IMR-90 (cell line): ENCODE measurements at regions not wholly inside any gene's neighbourhood (a gene's known extent, or its start where the extent isn't known, plus 50 kb on each side); places are given as distances from the start of the nearest gene placed in this dataset.

Experiments used
- ATAC-seq: fragments of 200-7000 bp; cut with Tn5 transposase; 2 replicates; pipeline ENCODE4 v1.9.1; 2020; ENCODE audit warnings: low read depth, mild to moderate bottlenecking, moderate library complexity
- BruUV-seq: library from RNA; stranded (reverse); fragments of 400-500 nt; replicated peaks from 2 replicates; lab custom pipeline; 2021; lab: Mats Ljungman, UMichigan
- CTCF ChIA-PET: fragments of 300-600 bp; formaldehyde crosslinking; extraction: SDS; loops from one replicate; lab custom pipeline; 2021; ENCODE audit warnings: antibody characterized with exemption; lab: Yijun Ruan, JAX
- POLR2A ChIA-PET: fragments of 300-600 bp; sonication (Branson Sonifier 250); formaldehyde crosslinking; loops from one replicate; lab custom pipeline; 2022; ENCODE audit warnings: antibody characterized with exemption; ENCODE audit not compliant: unreplicated experiment; lab: Charles Lee
- DNase-seq: peaks from one replicate; pipeline ENCODE4 v3.0.0; 2013
- H2AFZ ChIP-seq: replicated peaks from 2 replicates; pipeline ENCODE3; 2013; ENCODE audit warnings: low read length, mild to moderate bottlenecking; ENCODE audit not compliant: poor library complexity
- H2AK5ac ChIP-seq: 2 replicates; pipeline ENCODE4 v1.6.1; 2013; ENCODE audit warnings: low read depth, low read length, inconsistent platforms
- H2AK9ac ChIP-seq: replicated peaks from 2 replicates; pipeline ENCODE3; 2013; ENCODE audit warnings: mild to moderate bottlenecking, low read depth, low read length, moderate library complexity; ENCODE audit not compliant: poor library complexity
- H2BK120ac ChIP-seq: 2 replicates; pipeline ENCODE4 v1.6.1; 2013; ENCODE audit warnings: low read depth, low read length, inconsistent platforms
- H2BK15ac ChIP-seq: 3 replicates; pipeline ENCODE4 v1.6.1; 2013; ENCODE audit warnings: low read depth, low read length, inconsistent platforms
- H2BK20ac ChIP-seq: 2 replicates; pipeline ENCODE4 v1.6.1; 2013; ENCODE audit warnings: low read depth, mild to moderate bottlenecking, inconsistent platforms, low read length, moderate library complexity
- H2BK5ac ChIP-seq: 2 replicates; pipeline ENCODE4 v1.6.1; 2013; ENCODE audit warnings: mild to moderate bottlenecking, low read depth, low read length, inconsistent platforms; ENCODE audit not compliant: poor library complexity, severe bottlenecking
- H3K14ac ChIP-seq: replicated peaks from 2 replicates; pipeline ENCODE4 v1.6.1; 2013; ENCODE audit warnings: low read depth, low read length, inconsistent platforms
- H3K18ac ChIP-seq: 2 replicates; pipeline ENCODE4 v1.6.1; 2013; ENCODE audit warnings: low read depth, low read length, control low read depth
- H3K23ac ChIP-seq: 2 replicates; pipeline ENCODE4 v1.6.1; 2013; ENCODE audit warnings: low read depth, low read length, inconsistent platforms
- H3K27ac ChIP-seq: 2 replicates; pipeline ENCODE4 v1.5.1; 2013; ENCODE audit warnings: mild to moderate bottlenecking, control low read depth, low read length; ENCODE audit not compliant: insufficient read depth
- H3K27me3 ChIP-seq: 2 replicates; pipeline ENCODE4 v1.6.1; 2013; ENCODE audit warnings: low read length; ENCODE audit not compliant: control insufficient read depth, insufficient read depth
- H3K36me3 ChIP-seq: 2 replicates; pipeline ENCODE4 v1.6.1; 2013; ENCODE audit warnings: low read length, mixed read lengths; ENCODE audit not compliant: control insufficient read depth, insufficient read depth
- H3K4ac ChIP-seq: 2 replicates; pipeline ENCODE4 v1.6.1; 2013; ENCODE audit warnings: low read depth, low read length, inconsistent platforms
- H3K4me1 ChIP-seq: 2 replicates; pipeline ENCODE4 v1.6.1; 2013; ENCODE audit warnings: low read length, mixed read lengths; ENCODE audit not compliant: control insufficient read depth, insufficient read depth
- H3K4me2 ChIP-seq: 2 replicates; pipeline ENCODE4 v1.6.1; 2013; ENCODE audit warnings: low read depth, mild to moderate bottlenecking, control low read depth, low read length, moderate library complexity
- H3K4me3 ChIP-seq: 2 replicates; pipeline ENCODE4 v1.5.1; 2013; ENCODE audit warnings: low read depth, mild to moderate bottlenecking, control low read depth, low read length, moderate library complexity; ENCODE audit not compliant: insufficient read depth
- H3K56ac ChIP-seq: 2 replicates; pipeline ENCODE4 v1.6.1; 2013; ENCODE audit warnings: low read length, inconsistent platforms; ENCODE audit not compliant: insufficient read depth; ENCODE audit errors: extremely low read depth
- H3K79me1 ChIP-seq, 2 experiments: 2 replicates each; pipeline ENCODE4 v1.6.1; 2013; ENCODE audit warnings: low read length in 2 of 2, inconsistent platforms in 1 of 2, low read depth in 1 of 2
- H3K9ac ChIP-seq: 2 replicates; pipeline ENCODE4 v1.6.1; 2013; ENCODE audit warnings: low read depth, low read length, control low read depth
- H3K9me1 ChIP-seq: 2 replicates; pipeline ENCODE4 v1.6.1; 2013; ENCODE audit warnings: low read length, inconsistent platforms; ENCODE audit not compliant: insufficient read depth
- H3K9me3 ChIP-seq: 2 replicates; pipeline ENCODE4 v1.6.1; 2013; ENCODE audit warnings: low read length; ENCODE audit not compliant: control insufficient read depth, insufficient read depth
- H4K20me1 ChIP-seq: 2 replicates; pipeline ENCODE4 v1.6.1; 2013; ENCODE audit warnings: low read length, inconsistent platforms; ENCODE audit not compliant: insufficient read depth
- H4K5ac ChIP-seq: 2 replicates; pipeline ENCODE4 v1.6.1; 2013; ENCODE audit warnings: mild to moderate bottlenecking, low read depth, low read length, control low read depth
- H4K8ac ChIP-seq, 2 experiments: 2 replicates each; pipeline ENCODE4 v1.6.1; 2013; ENCODE audit warnings: low read depth in 2 of 2, low read length in 2 of 2, control low read depth in 1 of 2, inconsistent platforms in 1 of 2
- H4K91ac ChIP-seq: 2 replicates; pipeline ENCODE4 v1.6.1; 2013; ENCODE audit warnings: low read depth, low read length, inconsistent platforms; ENCODE audit not compliant: insufficient read depth
- BHLHE40 ChIP-seq: fragments of 150-350 bp; IDR thresholded peaks from 2 replicates; pipeline ENCODE4 v1.6.1; 2016; ENCODE audit warnings: mild to moderate bottlenecking, low read depth, low read length
- CEBPB ChIP-seq: IDR thresholded peaks from 2 replicates; pipeline ENCODE4 v1.6.1; 2012; ENCODE audit warnings: low read depth, low read length, improper control_type of control experiment
- CHD1 ChIP-seq: IDR thresholded peaks from 2 replicates; pipeline ENCODE4 v1.6.1; 2012; ENCODE audit warnings: low read depth, low read length, improper control_type of control experiment
- MAFK ChIP-seq: IDR thresholded peaks from 2 replicates; pipeline ENCODE4 v1.6.1; 2012; ENCODE audit warnings: low read depth, low read length, improper control_type of control experiment
- POLR2A ChIP-seq: IDR thresholded peaks from 2 replicates; pipeline ENCODE4 v1.6.1; 2012; ENCODE audit warnings: mild to moderate bottlenecking, low read depth, low read length
- RCOR1 ChIP-seq: IDR thresholded peaks from 2 replicates; pipeline ENCODE4 v1.6.1; 2012; ENCODE audit warnings: mild to moderate bottlenecking, low read length, improper control_type of control experiment; ENCODE audit not compliant: insufficient replicate concordance
- RFX5 ChIP-seq: IDR thresholded peaks from 2 replicates; pipeline ENCODE4 v1.8.0; 2012; ENCODE audit warnings: low read depth, mild to moderate bottlenecking, low read length, moderate library complexity
- WGBS, 2 experiments: methylation state at CpG; one replicate each; pipeline versions ENCODE4 v1.1.5 to v1.1.7; 2013; ENCODE audit warnings: missing lambda C conversion rate in 2 of 2; ENCODE audit not compliant: insufficient read length in 1 of 2; ENCODE audit errors: extremely low coverage in 2 of 2; 5-methylcytosine and 5-hydroxymethylcytosine counted together
- dilution Hi-C: fragments of 300-500 bp; cut with HindIII; formaldehyde crosslinking; loops from one replicate; pipeline ENCODE4 v1.14.3; 2018; ENCODE audit warnings: low sequenced_read_pairs; ENCODE audit not compliant: unreplicated experiment
- in situ Hi-C: fragments of 300-500 bp; cut with MboI; formaldehyde crosslinking; loops from 3 replicates; pipeline ENCODE4 v1.14.3; 2019; ENCODE audit warnings: low sequenced_read_pairs, inconsistent platforms, mixed read lengths
- intact Hi-C: fragments of 100-400 bp; cut with micrococcal nuclease; formaldehyde crosslinking; loops from 2 replicates; pipeline ENCODE4 v1.10.0; 2022
- TF ChIP-seq, protein P1 (sequence below): conservative IDR thresholded peaks from 2 replicates; pipeline ENCODE4 v1.5.1; 2012; ENCODE audit warnings: mild to moderate bottlenecking, low read depth, low read length, improper control_type of control experiment
- TF ChIP-seq, protein P2 (sequence below): fragments of 150-350 bp; IDR thresholded peaks from 2 replicates; pipeline ENCODE4 v1.6.1; 2016; ENCODE audit warnings: low read depth, mild to moderate bottlenecking, low read length, moderate library complexity, borderline replicate concordance
- TF ChIP-seq, protein P3 (sequence below): fragments of 150-350 bp; IDR thresholded peaks from 2 replicates; pipeline ENCODE4 v1.6.1; 2017; ENCODE audit warnings: mild to moderate bottlenecking, antibody characterized with exemption, low read length, low read depth

DNA sequence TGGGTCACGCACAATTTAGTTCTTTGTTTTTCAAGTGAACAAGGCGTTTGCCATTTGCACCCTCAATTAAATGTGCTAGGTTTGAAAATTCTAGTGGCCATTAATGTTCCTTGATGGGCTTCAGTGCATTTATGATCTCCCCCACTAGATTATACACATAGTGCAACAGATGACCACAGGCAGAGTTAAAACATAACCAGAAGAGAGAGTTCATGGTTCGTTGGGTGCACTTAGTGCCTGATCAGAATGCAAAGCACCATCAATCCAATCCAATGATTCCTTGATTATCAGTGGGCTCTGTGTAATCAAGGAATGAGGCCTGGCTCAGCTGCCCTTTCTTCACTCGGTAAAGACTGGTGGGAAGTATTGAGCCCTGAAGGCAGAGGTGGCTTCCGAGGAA lies 334.5 kb downstream of the PRDM2 start:
- in situ Hi-C loops, result no loop called here
- no peak overlapping the region for H3K4me2 ChIP-seq
- dilution Hi-C loops, result no loop called here
- H3K14ac ChIP-seq, result no peak overlapping the region
- no peak overlapping the region for H2BK15ac ChIP-seq
- no peak overlapping the region for H3K18ac ChIP-seq
- no peak overlapping the region for H2AK9ac ChIP-seq
- DNase-seq, result no peak
- no peak overlapping the region for H4K91ac ChIP-seq
- TF ChIP-seq RCOR1 (no peak), RFX5 (no peak), POLR2A (no peak), MAFK (no peak), BHLHE40 (no peak), CEBPB (no peak), CHD1 (no peak)
- TF ChIP-seq, protein P1, sequence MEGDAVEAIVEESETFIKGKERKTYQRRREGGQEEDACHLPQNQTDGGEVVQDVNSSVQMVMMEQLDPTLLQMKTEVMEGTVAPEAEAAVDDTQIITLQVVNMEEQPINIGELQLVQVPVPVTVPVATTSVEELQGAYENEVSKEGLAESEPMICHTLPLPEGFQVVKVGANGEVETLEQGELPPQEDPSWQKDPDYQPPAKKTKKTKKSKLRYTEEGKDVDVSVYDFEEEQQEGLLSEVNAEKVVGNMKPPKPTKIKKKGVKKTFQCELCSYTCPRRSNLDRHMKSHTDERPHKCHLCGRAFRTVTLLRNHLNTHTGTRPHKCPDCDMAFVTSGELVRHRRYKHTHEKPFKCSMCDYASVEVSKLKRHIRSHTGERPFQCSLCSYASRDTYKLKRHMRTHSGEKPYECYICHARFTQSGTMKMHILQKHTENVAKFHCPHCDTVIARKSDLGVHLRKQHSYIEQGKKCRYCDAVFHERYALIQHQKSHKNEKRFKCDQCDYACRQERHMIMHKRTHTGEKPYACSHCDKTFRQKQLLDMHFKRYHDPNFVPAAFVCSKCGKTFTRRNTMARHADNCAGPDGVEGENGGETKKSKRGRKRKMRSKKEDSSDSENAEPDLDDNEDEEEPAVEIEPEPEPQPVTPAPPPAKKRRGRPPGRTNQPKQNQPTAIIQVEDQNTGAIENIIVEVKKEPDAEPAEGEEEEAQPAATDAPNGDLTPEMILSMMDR, result no peak
- TF ChIP-seq, protein P2, sequence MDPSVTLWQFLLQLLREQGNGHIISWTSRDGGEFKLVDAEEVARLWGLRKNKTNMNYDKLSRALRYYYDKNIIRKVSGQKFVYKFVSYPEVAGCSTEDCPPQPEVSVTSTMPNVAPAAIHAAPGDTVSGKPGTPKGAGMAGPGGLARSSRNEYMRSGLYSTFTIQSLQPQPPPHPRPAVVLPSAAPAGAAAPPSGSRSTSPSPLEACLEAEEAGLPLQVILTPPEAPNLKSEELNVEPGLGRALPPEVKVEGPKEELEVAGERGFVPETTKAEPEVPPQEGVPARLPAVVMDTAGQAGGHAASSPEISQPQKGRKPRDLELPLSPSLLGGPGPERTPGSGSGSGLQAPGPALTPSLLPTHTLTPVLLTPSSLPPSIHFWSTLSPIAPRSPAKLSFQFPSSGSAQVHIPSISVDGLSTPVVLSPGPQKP, result no peak
- TF ChIP-seq, protein P3, sequence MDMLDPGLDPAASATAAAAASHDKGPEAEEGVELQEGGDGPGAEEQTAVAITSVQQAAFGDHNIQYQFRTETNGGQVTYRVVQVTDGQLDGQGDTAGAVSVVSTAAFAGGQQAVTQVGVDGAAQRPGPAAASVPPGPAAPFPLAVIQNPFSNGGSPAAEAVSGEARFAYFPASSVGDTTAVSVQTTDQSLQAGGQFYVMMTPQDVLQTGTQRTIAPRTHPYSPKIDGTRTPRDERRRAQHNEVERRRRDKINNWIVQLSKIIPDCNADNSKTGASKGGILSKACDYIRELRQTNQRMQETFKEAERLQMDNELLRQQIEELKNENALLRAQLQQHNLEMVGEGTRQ, result no peak
- CTCF ChIA-PET, result no interaction called here
- no peak overlapping the region for H3K56ac ChIP-seq
- WGBS, 2 experiments, result no CpG with 5 or more reads among the region's 5 CpGs
- H4K5ac ChIP-seq, result no peak overlapping the region
- peaks cover 21% of the 10 kb centered on the region for H3K9me3 ChIP-seq
- no peaks in the 10 kb centered on the region for H3K36me3 ChIP-seq
- no peak overlapping the region for H4K8ac ChIP-seq
- no peaks in the 10 kb centered on the region for H3K27me3 ChIP-seq
- H3K23ac ChIP-seq, result no peak overlapping the region
- no peak overlapping the region for H2BK5ac ChIP-seq
- H3K4me3 ChIP-seq, result no peak overlapping the region
- no peak overlapping the region for H3K27ac ChIP-seq
- no TSS peak for BruUV-seq
- H4K20me1 ChIP-seq, result no peaks in the 10 kb centered on the region
- POLR2A ChIA-PET, result no interaction called here
- no peak overlapping the region for H2AFZ ChIP-seq
- no peaks in the 10 kb centered on the region for H3K9me1 ChIP-seq
- no peak overlapping the region for H2BK20ac ChIP-seq
- intact Hi-C loops, result no loop called here
- no peak overlapping the region for H3K4ac ChIP-seq
- ATAC-seq, result no peak
- H3K79me1 ChIP-seq, result no peaks in the 10 kb centered on the region
- H3K9ac ChIP-seq, result no peak overlapping the region
- no peak overlapping the region for H2BK120ac ChIP-seq
- H3K4me1 ChIP-seq, result no peaks in the 10 kb centered on the region
- H2AK5ac ChIP-seq, result no peak overlapping the region
